ENCODE measurements at regions not wholly inside any gene's neighbourhood (a gene's known extent, or its start where the extent isn't known, plus 50 kb on each side); places are given as distances from the start of the nearest gene placed in this dataset.

- TF ChIP-seq USF2 (IDR thresholded peaks at IDR 0.05; ENCODE audit: low read depth, low read length) (no peak), CTCF (conservative IDR thresholded peaks at IDR 0.05; ENCODE audit: low read depth, low read length) (no peak), FOS (IDR thresholded peaks at IDR 0.05; ENCODE audit: low read depth, low read length) (no peak), RAD21 (IDR thresholded peaks at IDR 0.05; ENCODE audit: low read length) (no peak), CEBPB (IDR thresholded peaks at IDR 0.05; ENCODE audit: low read depth, low read length) (no peak), POLR2A (IDR thresholded peaks at IDR 0.05; ENCODE audit: low read depth, low read length) (no peak), RCOR1 (IDR thresholded peaks at IDR 0.05; ENCODE audit: insufficient replicate concordance, low read length) (no peak)
These were observed 124.5 kb upstream of the HCCS start for GRCh38 chrX:10986616-10987015.
